SK-N-MC (cell line): ENCODE measurements at regions not wholly inside any gene's neighbourhood (a gene's known extent, or its start where the extent isn't known, plus 50 kb on each side); places are given as distances from the start of the nearest gene placed in this dataset.

Experiments
- DNase-seq: peaks from one replicate; pipeline ENCODE4 v3.0.0-alpha.2; 2011; ENCODE audit warnings: low read depth, low spot score
- H3K27ac ChIP-seq: fragments of 200-600 bp; sonication (generic); 2 replicates; pipeline ENCODE4 v1.5.1; 2016; ENCODE audit warnings: mixed run types
- H3K36me3 ChIP-seq: fragments of 200-600 bp; sonication (generic); 2 replicates; pipeline ENCODE4 v1.6.1; 2017; ENCODE audit warnings: antibody characterized with exemption, low read length, mixed read lengths; ENCODE audit not compliant: insufficient read depth
- H3K4me3 ChIP-seq: fragments of 200-600 bp; sonication (generic); 2 replicates; pipeline ENCODE4 v1.5.1; 2016
- H3K9ac ChIP-seq: fragments of 200-600 bp; sonication (generic); 2 replicates; pipeline ENCODE4 v1.8.0; 2017; ENCODE audit warnings: mixed run types, mixed read lengths; ENCODE audit not compliant: insufficient read length
- H3K9me3 ChIP-seq: fragments of 200-600 bp; sonication (generic); 2 replicates; pipeline ENCODE4 v1.6.1; 2017; ENCODE audit warnings: low read depth, mild to moderate bottlenecking, antibody characterized with exemption, low read length, moderate library complexity, mixed read lengths
- EZH2 ChIP-seq: fragments of 200-600 bp; sonication (generic); IDR thresholded peaks from one replicate; pipeline ENCODE4 v1.6.1; 2017; ENCODE audit warnings: antibody characterized with exemption
- FOXP2 ChIP-seq: optimal IDR thresholded peaks from 2 replicates; pipeline ENCODE3; 2011; ENCODE audit warnings: mild to moderate bottlenecking, moderate library complexity; ENCODE audit not compliant: insufficient read depth; ENCODE audit errors: extremely low read length, control extremely low read depth
- POLR2AphosphoS5 ChIP-seq: IDR thresholded peaks from 2 replicates; pipeline ENCODE4 v1.6.1; 2012; ENCODE audit warnings: mild to moderate bottlenecking, low read depth, low read length, borderline replicate concordance

- DNase-seq: peak; percentile 59
- TF ChIP-seq EZH2 (no peak), FOXP2 (no peak), POLR2AphosphoS5 (no peak)
- Histone ChIP-seq H3K27ac (peak overlapping the region; percentile 75), H3K9me3 (no peaks in the 10 kb centered on the region), H3K36me3 (no peaks in the 10 kb centered on the region), H3K4me3 (0 out of 2 replicates have a peak overlapping the region, but pooled peaks have one; percentile 25), H3K9ac (no peak overlapping the region)
Measured at GRCh38 chr10:65845916-65846315, 1079.9 kb upstream of the LRRTM3 start.

- Histone ChIP-seq H3K9me3 (no peaks in the 10 kb centered on the region), H3K27ac (peak overlapping the region; percentile 75), H3K4me3 (peak overlapping the region; percentile 3; the same call in 1 of the 2 replicates), H3K36me3 (no peaks in the 10 kb centered on the region), H3K9ac (no peak overlapping the region)
- TF ChIP-seq FOXP2 (no peak), POLR2AphosphoS5 (no peak), EZH2 (no peak)
- no peak for DNase-seq
Measured at GRCh38 chr10:65846541-65846940, 1079.3 kb upstream of the LRRTM3 start.

GRCh38 chr10:65846949-65847348 lies 1078.9 kb upstream of the LRRTM3 start:
- Histone ChIP-seq H3K9ac (no peak overlapping the region), H3K9me3 (no peaks in the 10 kb centered on the region), H3K36me3 (no peaks in the 10 kb centered on the region), H3K27ac (peak overlapping the region; percentile 75; the same call in 1 of the 2 replicates), H3K4me3 (peak overlapping the region; percentile 3; the same call in 1 of the 2 replicates)
- no peak for DNase-seq
- TF ChIP-seq EZH2 (no peak), FOXP2 (no peak), POLR2AphosphoS5 (no peak)

GRCh38 chr10:65847436-65848230 lies 1078.2 kb upstream of the LRRTM3 start:
- Histone ChIP-seq H3K27ac (no peak overlapping the region), H3K36me3 (no peaks in the 10 kb centered on the region), H3K9ac (no peak overlapping the region), H3K4me3 (0 out of 2 replicates have a peak overlapping the region, but pooled peaks have one; percentile 3), H3K9me3 (no peaks in the 10 kb centered on the region)
- TF ChIP-seq POLR2AphosphoS5: no peak
- TF ChIP-seq EZH2: no peak
- TF ChIP-seq FOXP2: no peak
- DNase-seq: no peak

- Histone ChIP-seq H3K27ac (no peak overlapping the region), H3K4me3 (no peak overlapping the region), H3K36me3 (no peaks in the 10 kb centered on the region), H3K9ac (no peak overlapping the region), H3K9me3 (no peaks in the 10 kb centered on the region)
- DNase-seq: no peak
- no peak for TF ChIP-seq FOXP2
- no peak for TF ChIP-seq POLR2AphosphoS5
- no peak for TF ChIP-seq EZH2
Measured at GRCh38 chr10:65858841-65859240, 1067.0 kb upstream of the LRRTM3 start.

GRCh38 chr10:65861249-65861648 lies 1064.6 kb upstream of the LRRTM3 start:
- H3K27ac ChIP-seq: no peak overlapping the region
- TF ChIP-seq POLR2AphosphoS5 (no peak), FOXP2 (no peak), EZH2 (no peak)
- H3K36me3 ChIP-seq: no peaks in the 10 kb centered on the region
- DNase-seq: no peak
- no peaks in the 10 kb centered on the region for H3K9me3 ChIP-seq
- H3K4me3 ChIP-seq: no peak overlapping the region
- no peak overlapping the region for H3K9ac ChIP-seq
